Kidney (tissue), 13 donors: ENCODE measurements at regions not wholly inside any gene's neighbourhood (a gene's known extent, or its start where the extent isn't known, plus 50 kb on each side); places are given as distances from the start of the nearest gene placed in this dataset.
"Not testable (repeated sequence)": the region's sequence is repeated elsewhere in the genome, so short reads cannot be mapped to it uniquely, and the experiment has no call there.

ENCODE experiments used
- DNase-seq, 5 donors: peaks; one replicate each; pipeline ENCODE4 v3.0.0-alpha.2; 2013 to 2020
- FAIRE-seq: peaks from 2 replicates; lab custom pipeline; 2012; peaks lifted over from hg19 to GRCh38; lab: Jason Lieb, UNC
- H3K27ac ChIP-seq, 2 donors: one replicate each; pipeline ENCODE4 v1.7.0; 2013; ENCODE audit warnings: low read depth in 2 of 2, low read length in 2 of 2, inconsistent platforms in 1 of 2
- H3K27me3 ChIP-seq: one replicate; pipeline ENCODE4 v1.7.1; 2013; ENCODE audit warnings: low read length, inconsistent platforms; ENCODE audit not compliant: control insufficient read depth, insufficient read depth
- H3K36me3 ChIP-seq, 3 donors: one replicate each; pipeline versions ENCODE4 v1.7.0 to v1.7.1; 2013; ENCODE audit warnings: low read length in 3 of 3, control low read depth in 1 of 3, inconsistent platforms in 1 of 3; ENCODE audit not compliant: insufficient read depth in 3 of 3, control insufficient read depth in 2 of 3
- H3K4me1 ChIP-seq, 3 donors: one replicate each; pipeline versions ENCODE4 v1.7.0 to v1.7.1; 2013; ENCODE audit warnings: low read length in 3 of 3, inconsistent platforms in 1 of 3, low read depth in 1 of 3; ENCODE audit not compliant: control insufficient read depth in 2 of 3, insufficient read depth in 2 of 3
- H3K4me3 ChIP-seq, 3 donors: one replicate each; pipeline versions ENCODE4 v1.7.0 to v1.8.1; 2013; ENCODE audit warnings: low read length in 3 of 3, control low read depth in 1 of 3, inconsistent platforms in 1 of 3
- H3K9ac ChIP-seq, 3 donors: one replicate each; pipeline versions ENCODE4 v1.7.0 to v1.7.1; 2013; ENCODE audit warnings: low read length in 3 of 3, control low read depth in 1 of 3, inconsistent platforms in 1 of 3
- H3K9me3 ChIP-seq, 3 donors: one replicate each; pipeline versions ENCODE4 v1.7.0 to v1.7.1; 2013; ENCODE audit warnings: low read length in 3 of 3, control low read depth in 1 of 3, inconsistent platforms in 1 of 3; ENCODE audit not compliant: control insufficient read depth in 2 of 3, insufficient read depth in 1 of 3
- intact Hi-C: fragments of 100-400 bp; cut with DNase I; formaldehyde crosslinking; loops from one replicate; pipeline ENCODE4 v1.11.1; 2022
- TF ChIP-seq, protein P1 (sequence below): IDR thresholded peaks from 3 replicates; pipeline ENCODE4 v1.5.1; 2012; ENCODE audit warnings: mild to moderate bottlenecking, moderate library complexity, borderline replicate concordance; ENCODE audit not compliant: insufficient read depth; ENCODE audit errors: extremely low read depth
- donor health status: control.
- donor health status: control.
- donor health status: control.
- donor health status: control.
- donor health status: control.
- donor health status: DM: yes; HTN: yes; CAD: no.
- donor health status: Normal renal cell carcinoma (clear cell type).

DNA sequence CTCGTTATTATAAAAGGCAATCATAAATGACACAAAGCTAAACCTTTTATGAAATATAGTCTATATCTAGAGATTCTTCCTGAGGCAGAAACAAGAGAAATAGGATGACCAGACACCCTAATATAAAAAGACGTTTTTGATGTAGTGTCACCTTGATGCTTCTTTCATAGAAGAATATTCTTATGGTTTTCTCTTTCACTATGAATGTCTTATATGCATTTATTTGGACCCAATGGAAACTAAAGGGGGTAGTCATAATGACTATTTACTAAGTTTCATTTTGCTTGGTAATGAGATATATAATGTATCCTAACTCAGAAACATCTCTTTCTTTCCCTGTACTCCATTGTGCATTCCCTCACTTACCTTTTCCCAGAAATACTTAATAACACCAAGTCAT is 393.9 kb downstream of the RAP2B start:
- Histone ChIP-seq H3K36me3 (no peaks in the 10 kb centered on the region), H3K4me1 (no peaks in the 10 kb centered on the region), H3K9ac (no peak overlapping the region), H3K9me3 (peaks cover 0 to 3% (median 0%) of the 10 kb centered on the region in 3 donors), H3K27ac (no peak overlapping the region), H3K27me3 (no peaks in the 10 kb centered on the region), H3K4me3 (no peak overlapping the region)
- intact Hi-C loops: no loop called here
- TF ChIP-seq, protein P1, sequence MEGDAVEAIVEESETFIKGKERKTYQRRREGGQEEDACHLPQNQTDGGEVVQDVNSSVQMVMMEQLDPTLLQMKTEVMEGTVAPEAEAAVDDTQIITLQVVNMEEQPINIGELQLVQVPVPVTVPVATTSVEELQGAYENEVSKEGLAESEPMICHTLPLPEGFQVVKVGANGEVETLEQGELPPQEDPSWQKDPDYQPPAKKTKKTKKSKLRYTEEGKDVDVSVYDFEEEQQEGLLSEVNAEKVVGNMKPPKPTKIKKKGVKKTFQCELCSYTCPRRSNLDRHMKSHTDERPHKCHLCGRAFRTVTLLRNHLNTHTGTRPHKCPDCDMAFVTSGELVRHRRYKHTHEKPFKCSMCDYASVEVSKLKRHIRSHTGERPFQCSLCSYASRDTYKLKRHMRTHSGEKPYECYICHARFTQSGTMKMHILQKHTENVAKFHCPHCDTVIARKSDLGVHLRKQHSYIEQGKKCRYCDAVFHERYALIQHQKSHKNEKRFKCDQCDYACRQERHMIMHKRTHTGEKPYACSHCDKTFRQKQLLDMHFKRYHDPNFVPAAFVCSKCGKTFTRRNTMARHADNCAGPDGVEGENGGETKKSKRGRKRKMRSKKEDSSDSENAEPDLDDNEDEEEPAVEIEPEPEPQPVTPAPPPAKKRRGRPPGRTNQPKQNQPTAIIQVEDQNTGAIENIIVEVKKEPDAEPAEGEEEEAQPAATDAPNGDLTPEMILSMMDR: no peak
- DNase-seq: no peak
- FAIRE-seq: no peak

DNA sequence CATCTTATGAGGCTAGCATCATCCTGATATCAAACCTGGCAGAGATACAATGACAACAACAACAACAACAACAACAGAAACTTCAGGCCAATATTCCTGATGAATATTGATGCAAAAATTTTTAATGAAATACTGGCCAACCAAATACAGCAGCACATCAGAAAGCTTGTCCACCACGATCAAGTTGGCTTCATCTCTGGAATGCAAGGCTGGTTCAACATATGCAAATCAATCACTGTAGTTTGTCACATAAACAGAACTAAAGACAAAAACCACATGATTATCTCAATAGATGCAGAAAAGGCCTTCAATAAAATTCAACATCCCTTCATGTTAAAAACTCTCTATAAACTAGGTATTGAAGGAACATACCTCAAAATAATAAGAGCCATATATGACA is 397.3 kb downstream of the RAP2B start:
- H3K36me3 ChIP-seq, H3K27ac ChIP-seq, H3K27me3 ChIP-seq, H3K9ac ChIP-seq, H3K4me1 ChIP-seq, FAIRE-seq, H3K4me3 ChIP-seq, DNase-seq, intact Hi-C loops: not testable (repeated sequence)
- peaks cover 0 to 19% (median 0%) of the 10 kb centered on the region in 3 donors for H3K9me3 ChIP-seq

DNA sequence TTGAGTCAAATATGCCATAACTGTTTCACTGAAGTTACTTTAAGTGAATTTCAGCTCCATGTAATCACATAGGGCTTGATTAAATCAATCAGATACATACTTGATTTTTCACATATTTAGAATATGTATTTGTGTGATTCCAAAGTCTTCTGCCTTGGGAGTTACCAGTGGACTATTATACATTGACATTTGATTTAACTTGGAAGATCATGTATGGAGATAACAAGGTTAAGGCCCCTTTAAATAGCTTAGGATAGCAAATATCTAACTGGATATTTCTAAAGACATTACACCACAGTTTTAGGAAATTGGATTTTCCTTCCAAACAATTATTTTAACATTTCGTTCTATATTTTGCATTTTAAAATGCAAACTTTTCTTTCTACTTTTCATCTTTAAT is 405.0 kb downstream of the RAP2B start:
- TF ChIP-seq, protein P1: no peak
- H3K4me3 ChIP-seq: no peak overlapping the region
- no peaks in the 10 kb centered on the region for H3K36me3 ChIP-seq
- no peak overlapping the region for H3K27ac ChIP-seq
- H3K27me3 ChIP-seq: no peaks in the 10 kb centered on the region
- H3K9ac ChIP-seq: no peak overlapping the region
- H3K4me1 ChIP-seq: no peaks in the 10 kb centered on the region
- DNase-seq: no peak
- peaks cover 0 to 17% (median 0%) of the 10 kb centered on the region in 3 donors for H3K9me3 ChIP-seq
- intact Hi-C loops: no loop called here
- FAIRE-seq: no peak

DNA sequence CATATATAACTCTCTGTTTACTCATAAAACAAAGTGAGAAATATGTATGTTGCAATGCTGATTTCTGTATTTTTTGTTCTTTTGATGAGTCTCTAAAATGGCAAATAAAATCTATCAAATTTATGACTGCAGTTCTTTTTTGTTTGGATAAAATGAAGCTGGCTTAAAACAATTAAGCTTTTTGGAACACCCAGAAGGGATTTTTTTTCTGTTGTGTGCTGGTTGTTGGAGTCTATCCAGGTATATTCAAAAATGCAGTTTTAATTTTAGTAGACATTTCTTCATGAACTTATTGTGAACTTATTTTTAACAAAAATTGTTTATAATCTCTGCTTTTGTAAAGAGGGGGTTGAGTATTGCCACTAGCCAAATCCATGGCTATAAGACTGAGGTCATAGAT is 405.5 kb downstream of the RAP2B start:
- no peaks in the 10 kb centered on the region for H3K27me3 ChIP-seq
- H3K4me1 ChIP-seq: no peaks in the 10 kb centered on the region
- FAIRE-seq (no peak), DNase-seq (peak in 1 of 5 donors; percentile 19)
- intact Hi-C loops: no loop called here
- no peaks in the 10 kb centered on the region for H3K36me3 ChIP-seq
- TF ChIP-seq, protein P1: no peak
- no peak overlapping the region for H3K27ac ChIP-seq
- no peak overlapping the region for H3K4me3 ChIP-seq
- H3K9ac ChIP-seq: no peak overlapping the region
- H3K9me3 ChIP-seq: peaks cover 0 to 16% (median 0%) of the 10 kb centered on the region in 3 donors

DNA sequence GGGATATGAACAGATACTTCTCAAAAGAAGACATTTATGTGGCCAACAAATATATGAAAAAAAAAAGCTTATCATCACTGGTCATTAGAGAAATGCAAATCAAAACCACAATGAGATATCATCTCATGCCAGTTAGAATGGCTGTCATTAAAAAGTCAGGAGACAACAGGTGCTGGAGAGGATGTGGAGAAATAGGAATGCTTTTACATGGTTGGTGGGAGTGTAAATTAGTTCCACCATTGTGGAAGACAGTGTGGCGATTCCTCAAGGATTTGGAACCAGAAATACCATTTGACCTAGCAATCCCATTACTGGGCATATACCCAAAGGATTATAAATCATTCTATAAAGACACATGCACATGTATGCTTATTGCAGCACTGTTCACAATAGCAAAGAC is 408.5 kb downstream of the RAP2B start:
- H3K4me1 ChIP-seq, DNase-seq, H3K9ac ChIP-seq, H3K36me3 ChIP-seq, H3K27me3 ChIP-seq, H3K4me3 ChIP-seq, intact Hi-C loops, FAIRE-seq, H3K9me3 ChIP-seq, H3K27ac ChIP-seq: not testable (repeated sequence)
